Natural killer cell (primary cell): ENCODE measurements at regions not wholly inside any gene's neighbourhood (a gene's known extent, or its start where the extent isn't known, plus 50 kb on each side); places are given as distances from the start of the nearest gene placed in this dataset.

Experiments
- ATAC-seq, 3 donors: fragments of 150-1000 bp in 2 of 3; fragments of 200-7000 bp in 1 of 3; cut with Tn5 transposase; 1 replicate in 1 of 3; 2 replicates in 2 of 3; pipeline ENCODE4 v1.10.0; 2021; ENCODE audit warnings: mild to moderate bottlenecking in 2 of 3, moderate library complexity in 2 of 3
- DNase-seq, 2 donors: peaks; one replicate each; pipeline versions ENCODE4 v3.0.0 to v3.0.0-alpha.2; 2013 to 2021; ENCODE audit warnings: mixed read lengths in 1 of 2
- H3K27ac ChIP-seq: one replicate; pipeline ENCODE4 v1.5.1; 2013; ENCODE audit warnings: mild to moderate bottlenecking, low read length
- H3K27me3 ChIP-seq: one replicate; pipeline ENCODE4 v1.6.1; 2013; ENCODE audit warnings: low read length; ENCODE audit not compliant: control insufficient read depth, insufficient read depth
- H3K36me3 ChIP-seq: one replicate; pipeline ENCODE4 v1.6.1; 2013; ENCODE audit warnings: low read length; ENCODE audit not compliant: control insufficient read depth, insufficient read depth
- H3K4me1 ChIP-seq: one replicate; pipeline ENCODE4 v1.6.1; 2013; ENCODE audit warnings: low read length; ENCODE audit not compliant: control insufficient read depth, insufficient read depth
- H3K4me3 ChIP-seq: one replicate; pipeline ENCODE4 v1.5.1; 2013; ENCODE audit warnings: low read length
- H3K9me3 ChIP-seq: one replicate; pipeline ENCODE4 v1.6.1; 2013; ENCODE audit warnings: low read length; ENCODE audit not compliant: control insufficient read depth, insufficient read depth
- H3K27ac Mint-ChIP-seq, 2 donors: one replicate each; pipeline ENCODE4 v1.8.0; 2022; ENCODE audit warnings: mild to moderate bottlenecking in 2 of 2, mixed read lengths in 2 of 2, moderate library complexity in 1 of 2
- H3K27me3 Mint-ChIP-seq, 2 donors: one replicate each; pipeline ENCODE4 v1.8.0; 2022; ENCODE audit warnings: low read depth in 2 of 2, mixed read lengths in 2 of 2
- H3K36me3 Mint-ChIP-seq: one replicate; pipeline ENCODE4 v1.8.0; 2022; ENCODE audit warnings: mixed read lengths
- H3K4me1 Mint-ChIP-seq, 2 donors: one replicate each; pipeline ENCODE4 v1.8.0; 2022; ENCODE audit warnings: mixed read lengths in 2 of 2
- H3K4me3 Mint-ChIP-seq: one replicate; pipeline ENCODE4 v1.8.0; 2022; ENCODE audit warnings: mild to moderate bottlenecking, moderate library complexity, mixed read lengths
- H3K9me3 Mint-ChIP-seq, 2 donors: one replicate each; pipeline ENCODE4 v1.8.0; 2022; ENCODE audit warnings: mixed read lengths in 2 of 2
- CTCF ChIP-seq: fragments of 200-600 bp; IDR thresholded peaks from one replicate; pipeline ENCODE4 v1.8.0; 2022; ENCODE audit warnings: antibody characterized with exemption
- WGBS: methylation state at CpG from one replicate; pipeline ENCODE4 v1.1.7; 2013; ENCODE audit warnings: missing lambda C conversion rate; ENCODE audit not compliant: insufficient coverage; 5-methylcytosine and 5-hydroxymethylcytosine counted together
- intact Hi-C: fragments of 100-400 bp; cut with micrococcal nuclease; formaldehyde crosslinking; loops from one replicate; pipeline ENCODE4 v1.14.2; 2022

- no peak overlapping the region for H3K27ac Mint-ChIP-seq
- no peak for ATAC-seq
- DNase-seq, result no peak
- H3K27ac ChIP-seq, result no peak overlapping the region
- TF ChIP-seq CTCF, result no peak
- H3K9me3 ChIP-seq, result no peaks in the 10 kb centered on the region
- no peaks in the 10 kb centered on the region for H3K36me3 ChIP-seq
- no peak overlapping the region for H3K4me3 ChIP-seq
- H3K9me3 Mint-ChIP-seq, result peaks cover 2 to 3% of the 10 kb centered on the region in 2 donors
- H3K27me3 Mint-ChIP-seq, result no peaks in the 10 kb centered on the region
- no peaks in the 10 kb centered on the region for H3K4me1 ChIP-seq
- intact Hi-C loops, result no loop called here
- H3K4me1 Mint-ChIP-seq, result no peaks in the 10 kb centered on the region
- no peaks in the 10 kb centered on the region for H3K27me3 ChIP-seq
- H3K36me3 Mint-ChIP-seq, result no peaks in the 10 kb centered on the region
- H3K4me3 Mint-ChIP-seq, result no peak overlapping the region
Measured at GRCh38 chr9:18371141-18371540, 102.8 kb upstream of the ADAMTSL1 start.

GRCh38 chr9:18371621-18372020, 102.3 kb upstream of the ADAMTSL1 start:
- H3K36me3 ChIP-seq, result no peaks in the 10 kb centered on the region
- H3K36me3 Mint-ChIP-seq, result no peaks in the 10 kb centered on the region
- DNase-seq, result no peak
- no peak overlapping the region for H3K27ac Mint-ChIP-seq
- no CpG with 5 or more reads among the region's 3 CpGs for WGBS
- H3K27me3 ChIP-seq, result no peaks in the 10 kb centered on the region
- no peaks in the 10 kb centered on the region for H3K9me3 ChIP-seq
- H3K4me3 Mint-ChIP-seq, result no peak overlapping the region
- H3K27me3 Mint-ChIP-seq, result no peaks in the 10 kb centered on the region
- no peak for TF ChIP-seq CTCF
- ATAC-seq, result no peak
- no peaks in the 10 kb centered on the region for H3K4me1 ChIP-seq
- intact Hi-C loops, result no loop called here
- no peak overlapping the region for H3K27ac ChIP-seq
- H3K4me3 ChIP-seq, result no peak overlapping the region
- H3K9me3 Mint-ChIP-seq, result peaks cover 3 to 4% of the 10 kb centered on the region in 2 donors
- H3K4me1 Mint-ChIP-seq, result no peaks in the 10 kb centered on the region

- Mint-ChIP-seq H3K4me1 (no peaks in the 10 kb centered on the region), H3K27me3 (no peaks in the 10 kb centered on the region), H3K4me3 (no peak overlapping the region), H3K27ac (no peak overlapping the region), H3K9me3 (peaks cover 5 to 6% of the 10 kb centered on the region in 2 donors), H3K36me3 (no peaks in the 10 kb centered on the region)
- Histone ChIP-seq H3K4me3 (no peak overlapping the region), H3K27ac (no peak overlapping the region), H3K9me3 (no peaks in the 10 kb centered on the region), H3K4me1 (no peaks in the 10 kb centered on the region), H3K36me3 (no peaks in the 10 kb centered on the region), H3K27me3 (no peaks in the 10 kb centered on the region)
- 63% methylated on average over 3 of the region's 5 CpGs for WGBS
- DNase-seq (no peak), ATAC-seq (no peak)
- no peak for TF ChIP-seq CTCF
- intact Hi-C loops, result no loop called here
Measured at GRCh38 chr9:18379073-18379811, 94.7 kb upstream of the ADAMTSL1 start.

- H3K36me3 ChIP-seq, result no peaks in the 10 kb centered on the region
- no peaks in the 10 kb centered on the region for H3K4me1 ChIP-seq
- intact Hi-C loops, result no loop called here
- H3K4me3 ChIP-seq, result no peak overlapping the region
- Mint-ChIP-seq H3K27me3 (no peaks in the 10 kb centered on the region), H3K4me1 (no peaks in the 10 kb centered on the region), H3K27ac (no peak overlapping the region), H3K9me3 (peaks cover 3 to 6% of the 10 kb centered on the region in 2 donors), H3K36me3 (no peaks in the 10 kb centered on the region), H3K4me3 (no peak overlapping the region)
- no peak for TF ChIP-seq CTCF
- WGBS, result 75% methylated on average over 4 of the region's 4 CpGs
- no peak for ATAC-seq
- no peak overlapping the region for H3K27ac ChIP-seq
- H3K27me3 ChIP-seq, result no peaks in the 10 kb centered on the region
- no peak for DNase-seq
- no peaks in the 10 kb centered on the region for H3K9me3 ChIP-seq
Measured at GRCh38 chr9:18382243-18382642, 91.7 kb upstream of the ADAMTSL1 start.
